Endodermal cell (in vitro differentiated cells): ENCODE measurements at regions not wholly inside any gene's neighbourhood (a gene's known extent, or its start where the extent isn't known, plus 50 kb on each side); places are given as distances from the start of the nearest gene placed in this dataset.

ENCODE experiments used
- DNase-seq: peaks from one replicate; pipeline ENCODE4 v3.0.0-alpha.2; 2017
- H3K27ac ChIP-seq: 2 replicates; pipeline ENCODE4 v1.5.1; 2013; ENCODE audit warnings: mild to moderate bottlenecking, low read depth, low read length, moderate library complexity
- H3K27me3 ChIP-seq: 2 replicates; pipeline ENCODE4 v1.6.1; 2013; ENCODE audit warnings: mild to moderate bottlenecking, low read length, moderate library complexity; ENCODE audit not compliant: insufficient read depth, control insufficient read depth, poor library complexity, severe bottlenecking
- H3K36me3 ChIP-seq: 2 replicates; pipeline ENCODE4 v1.7.0; 2013; ENCODE audit warnings: mild to moderate bottlenecking, low read length, moderate library complexity; ENCODE audit not compliant: control insufficient read depth, insufficient read depth
- H3K4me1 ChIP-seq: one replicate; pipeline ENCODE4 v1.7.0; 2013; ENCODE audit warnings: low read length; ENCODE audit not compliant: control insufficient read depth, insufficient read depth
- H3K4me3 ChIP-seq: 2 replicates; pipeline ENCODE4 v1.5.1; 2013; ENCODE audit warnings: mild to moderate bottlenecking, low read length, moderate library complexity
- H3K9ac ChIP-seq: 2 replicates; pipeline ENCODE4 v1.6.1; 2013; ENCODE audit warnings: mild to moderate bottlenecking, low read length, moderate library complexity; ENCODE audit not compliant: poor library complexity, severe bottlenecking; ENCODE audit errors: extremely low read depth
- H3K9me3 ChIP-seq: 2 replicates; pipeline ENCODE4 v1.6.1; 2013; ENCODE audit warnings: mild to moderate bottlenecking, low read length, moderate library complexity; ENCODE audit not compliant: control insufficient read depth
- H3K27ac Mint-ChIP-seq: 2 replicates; pipeline ENCODE4 v1.8.0; 2020; ENCODE audit warnings: mixed read lengths
- H3K27me3 Mint-ChIP-seq: 2 replicates; pipeline ENCODE4 v1.8.0; 2021; ENCODE audit warnings: mild to moderate bottlenecking, mixed read lengths; ENCODE audit not compliant: insufficient read depth
- H3K36me3 Mint-ChIP-seq: 2 replicates; pipeline ENCODE4 v1.8.0; 2020; ENCODE audit warnings: low read depth, mixed read lengths
- H3K4me1 Mint-ChIP-seq: 2 replicates; pipeline ENCODE4 v1.8.0; 2020; ENCODE audit warnings: mixed read lengths
- H3K4me3 Mint-ChIP-seq: 2 replicates; pipeline ENCODE4 v1.8.0; 2020; ENCODE audit warnings: mild to moderate bottlenecking, moderate library complexity, mixed read lengths
- H3K9me3 Mint-ChIP-seq: 2 replicates; pipeline ENCODE4 v1.8.0; 2020; ENCODE audit warnings: mild to moderate bottlenecking, mixed read lengths
- WGBS, 2 experiments: methylation state at CpG; one replicate each; pipeline versions ENCODE4 v1.1.5 to v1.1.7; 2013; ENCODE audit warnings: missing lambda C conversion rate in 2 of 2, mixed read lengths in 1 of 2; ENCODE audit not compliant: insufficient coverage in 1 of 2, insufficient read length in 1 of 2; 5-methylcytosine and 5-hydroxymethylcytosine counted together
- TF ChIP-seq, protein P1 (sequence below): fragments of 200-600 bp; sonication (generic); conservative IDR thresholded peaks from 2 replicates; pipeline ENCODE4 v1.5.0; 2021; ENCODE audit warnings: antibody characterized with exemption, mild to moderate bottlenecking

DNA sequence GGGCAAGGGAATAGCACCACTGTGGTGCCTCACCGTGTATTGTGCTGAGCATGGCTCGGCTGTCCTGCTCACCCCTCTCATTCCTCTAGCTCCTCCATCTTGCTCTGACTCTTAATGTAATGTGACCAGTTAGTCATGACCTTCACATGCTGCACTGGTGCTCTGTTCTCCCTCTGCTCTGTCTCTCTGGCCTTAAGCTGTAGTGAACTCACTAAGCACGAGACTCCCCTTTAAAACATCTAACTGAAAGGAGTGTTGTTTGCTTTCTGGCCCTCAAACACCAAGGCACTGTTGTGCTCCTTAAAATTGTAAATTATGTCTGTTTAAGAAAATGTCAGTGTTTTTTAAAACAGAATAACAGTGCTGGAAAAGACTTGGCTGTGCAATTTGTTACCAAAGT is 140.4 kb downstream of the HDGFL1 start:
- Mint-ChIP-seq H3K4me3 (no peak overlapping the region), H3K4me1 (no peaks in the 10 kb centered on the region), H3K27ac (no peak overlapping the region), H3K36me3 (no peaks in the 10 kb centered on the region), H3K9me3 (no peaks in the 10 kb centered on the region), H3K27me3 (no peaks in the 10 kb centered on the region)
- Histone ChIP-seq H3K9me3 (no peaks in the 10 kb centered on the region), H3K9ac (no peak overlapping the region), H3K36me3 (no peaks in the 10 kb centered on the region), H3K27me3 (no peaks in the 10 kb centered on the region), H3K4me3 (no peak overlapping the region), H3K4me1 (no peaks in the 10 kb centered on the region), H3K27ac (no peak overlapping the region)
- 92 to 94% methylated on average over 2 to 3 of the region's 3 CpGs for whole genome bisulfite sequencing, 2 experiments
- TF ChIP-seq, protein P1, sequence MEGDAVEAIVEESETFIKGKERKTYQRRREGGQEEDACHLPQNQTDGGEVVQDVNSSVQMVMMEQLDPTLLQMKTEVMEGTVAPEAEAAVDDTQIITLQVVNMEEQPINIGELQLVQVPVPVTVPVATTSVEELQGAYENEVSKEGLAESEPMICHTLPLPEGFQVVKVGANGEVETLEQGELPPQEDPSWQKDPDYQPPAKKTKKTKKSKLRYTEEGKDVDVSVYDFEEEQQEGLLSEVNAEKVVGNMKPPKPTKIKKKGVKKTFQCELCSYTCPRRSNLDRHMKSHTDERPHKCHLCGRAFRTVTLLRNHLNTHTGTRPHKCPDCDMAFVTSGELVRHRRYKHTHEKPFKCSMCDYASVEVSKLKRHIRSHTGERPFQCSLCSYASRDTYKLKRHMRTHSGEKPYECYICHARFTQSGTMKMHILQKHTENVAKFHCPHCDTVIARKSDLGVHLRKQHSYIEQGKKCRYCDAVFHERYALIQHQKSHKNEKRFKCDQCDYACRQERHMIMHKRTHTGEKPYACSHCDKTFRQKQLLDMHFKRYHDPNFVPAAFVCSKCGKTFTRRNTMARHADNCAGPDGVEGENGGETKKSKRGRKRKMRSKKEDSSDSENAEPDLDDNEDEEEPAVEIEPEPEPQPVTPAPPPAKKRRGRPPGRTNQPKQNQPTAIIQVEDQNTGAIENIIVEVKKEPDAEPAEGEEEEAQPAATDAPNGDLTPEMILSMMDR: no peak
- no peak for DNase-seq

DNA sequence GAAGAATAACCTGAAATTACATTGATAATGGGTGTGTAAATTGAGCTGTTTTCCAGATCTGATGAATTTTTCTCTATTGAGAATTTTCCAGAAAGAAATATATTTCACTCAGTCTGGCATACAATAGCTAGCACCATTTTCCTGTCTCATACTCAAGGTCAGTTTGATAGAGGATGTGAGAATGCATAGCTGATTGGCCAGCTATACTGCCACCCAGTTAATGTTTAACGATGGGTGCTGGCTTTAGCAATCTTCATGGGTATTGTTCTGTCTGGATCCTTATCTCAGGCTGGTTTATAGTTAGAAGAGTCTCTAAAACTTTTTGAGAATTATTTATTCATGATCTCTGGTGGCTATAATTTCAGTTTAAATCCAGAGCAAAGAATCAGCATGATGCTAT is 147.4 kb downstream of the HDGFL1 start:
- Mint-ChIP-seq H3K27me3 (no peaks in the 10 kb centered on the region), H3K4me3 (no peak overlapping the region), H3K27ac (no peak overlapping the region), H3K4me1 (peaks cover 8% of the 10 kb centered on the region), H3K9me3 (no peaks in the 10 kb centered on the region), H3K36me3 (no peaks in the 10 kb centered on the region)
- Histone ChIP-seq H3K4me3 (no peak overlapping the region), H3K27ac (no peak overlapping the region), H3K9ac (no peak overlapping the region), H3K36me3 (no peaks in the 10 kb centered on the region), H3K27me3 (no peaks in the 10 kb centered on the region), H3K4me1 (no peaks in the 10 kb centered on the region), H3K9me3 (peaks cover 1% of the 10 kb centered on the region)
- 90 to 92% methylated on average over 1 of the region's 1 CpG for WGBS, 2 experiments
- TF ChIP-seq, protein P1: no peak
- DNase-seq: no peak

DNA sequence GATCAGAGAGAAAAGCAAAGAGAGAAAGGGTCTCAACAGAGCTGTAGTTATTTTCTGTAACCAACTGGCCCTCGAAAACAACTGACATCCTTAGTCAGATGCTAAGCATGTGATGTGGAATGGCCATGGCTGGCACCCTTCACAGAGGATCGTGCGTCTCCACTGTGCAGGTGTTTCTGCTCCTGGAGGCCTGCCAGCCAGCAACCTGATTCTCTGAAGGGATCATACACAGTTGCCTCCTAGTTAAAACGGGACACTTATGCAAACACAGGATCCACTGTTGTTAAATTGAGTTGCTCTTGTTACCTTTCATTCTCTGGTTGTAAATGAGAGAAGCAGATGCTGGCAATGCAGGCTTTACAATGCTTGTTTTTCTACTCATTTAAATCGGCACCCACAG is 148.5 kb downstream of the HDGFL1 start:
- Mint-ChIP-seq H3K27me3 (no peaks in the 10 kb centered on the region), H3K36me3 (no peaks in the 10 kb centered on the region), H3K9me3 (peaks cover 8% of the 10 kb centered on the region), H3K4me3 (no peak overlapping the region), H3K4me1 (peaks cover 8% of the 10 kb centered on the region), H3K27ac (no peak overlapping the region)
- H3K9ac ChIP-seq: no peak overlapping the region
- H3K4me1 ChIP-seq: no peaks in the 10 kb centered on the region
- no peaks in the 10 kb centered on the region for H3K36me3 ChIP-seq
- H3K27ac ChIP-seq: no peak overlapping the region
- peaks cover 13% of the 10 kb centered on the region for H3K9me3 ChIP-seq
- no peak for DNase-seq
- H3K27me3 ChIP-seq: no peaks in the 10 kb centered on the region
- WGBS, 2 experiments: 73 to 88% methylated on average over 3 to 5 of the region's 5 CpGs
- TF ChIP-seq, protein P1: no peak
- H3K4me3 ChIP-seq: no peak overlapping the region
